ENCODE measurements at regions not wholly inside any gene's neighbourhood (a gene's known extent, or its start where the extent isn't known, plus 50 kb on each side); places are given as distances from the start of the nearest gene placed in this dataset.
"Not testable (repeated sequence)": the region's sequence is repeated elsewhere in the genome, so short reads cannot be mapped to it uniquely, and the experiment has no call there.

GRCh38 chr9:134571326-134571931 is 70.2 kb upstream of the COL5A1 start:
- peak overlapping the region; percentile 16 to 30 for H3K18ac ChIP-seq (ENCODE audit: low read depth in 1 of 2, low read length in 2 of 2)
- H3K4me3 ChIP-seq (ENCODE audit: insufficient read depth in 1 of 2, low read depth in 1 of 2, low read length in 2 of 2), result no peak overlapping the region
- H3K27me3 ChIP-seq (ENCODE audit: control insufficient read depth in 1 of 2, insufficient read depth in 1 of 2, low read length in 2 of 2), result peaks cover 0 to 13% of the 10 kb centered on the region in 2 experiments
- no peaks in the 10 kb centered on the region for H3K36me3 ChIP-seq (ENCODE audit: control insufficient read depth in 1 of 2, insufficient read depth in 2 of 2, low read depth in 1 of 2, low read length in 2 of 2)
- 84% methylated on average over 12 of the region's 12 CpGs for WGBS
- no peak overlapping the region for H2AFZ ChIP-seq (ENCODE audit: low read depth, low read length)
- peak overlapping the region in 1 of 2 experiments; percentile 77 for H3K4ac ChIP-seq (ENCODE audit: low read depth in 1 of 2, low read length in 2 of 2)
- no peak overlapping the region for H3K23ac ChIP-seq (ENCODE audit: low read length in 2 of 2)
- peak overlapping the region; percentile 75 for H2BK15ac ChIP-seq (ENCODE audit: low read depth, poor library complexity, severe bottlenecking)
- H3K27ac ChIP-seq (ENCODE audit: low read length, poor library complexity, severe bottlenecking), result no peak overlapping the region
- no peaks in the 10 kb centered on the region for H3K79me1 ChIP-seq (replicated peaks; ENCODE audit: low read length, poor library complexity, severe bottlenecking)
- peaks cover 9% of the 10 kb centered on the region for H3K9me3 ChIP-seq (ENCODE audit: control insufficient read depth, low read length)
- peak overlapping the region in 1 of 2 experiments; percentile 47 for H2BK12ac ChIP-seq (ENCODE audit: low read length in 2 of 2)
- no peak for DNase-seq
- H2BK5ac ChIP-seq (ENCODE audit: low read depth, low read length, poor library complexity, severe bottlenecking), result no peak overlapping the region
- no peak overlapping the region for H3K14ac ChIP-seq (ENCODE audit: low read length in 2 of 2)
- no peak overlapping the region for H4K8ac ChIP-seq (ENCODE audit: low read length)
- no peak overlapping the region for H3K9ac ChIP-seq (ENCODE audit: low read length)
- no peak overlapping the region for H2BK120ac ChIP-seq (ENCODE audit: low read depth, low read length)
- H4K91ac ChIP-seq (ENCODE audit: low read length), result peak overlapping the region; percentile 29
- peak overlapping the region; percentile 27 for H2AK5ac ChIP-seq (ENCODE audit: low read length, severe bottlenecking)
- H3K4me1 ChIP-seq (ENCODE audit: control insufficient read depth, insufficient read depth, low read depth, low read length), result peaks cover 18% of the 10 kb centered on the region
- H3K4me2 ChIP-seq (ENCODE audit: low read length, poor library complexity, severe bottlenecking), result no peak overlapping the region

GRCh38 chr9:134571946-134572917 is 69.4 kb upstream of the COL5A1 start:
- Histone ChIP-seq H3K4me3 (ENCODE audit: insufficient read depth in 1 of 2, low read depth in 1 of 2, low read length in 2 of 2) (no peak overlapping the region), H4K91ac (ENCODE audit: low read length) (peak overlapping the region; percentile 29), H3K14ac (ENCODE audit: low read length in 2 of 2) (no peak overlapping the region), H3K4me2 (ENCODE audit: low read length, poor library complexity, severe bottlenecking) (no peak overlapping the region), H2AK5ac (ENCODE audit: low read length, severe bottlenecking) (no peak overlapping the region), H3K23ac (ENCODE audit: low read length in 2 of 2) (no peak overlapping the region), H3K27me3 (ENCODE audit: control insufficient read depth in 1 of 2, insufficient read depth in 1 of 2, low read length in 2 of 2) (peaks cover 0 to 20% of the 10 kb centered on the region in 2 experiments), H2BK120ac (ENCODE audit: low read depth, low read length) (no peak overlapping the region), H3K9ac (ENCODE audit: low read length) (no peak overlapping the region), H4K8ac (ENCODE audit: low read length) (no peak overlapping the region), H2AFZ (ENCODE audit: low read depth, low read length) (no peak overlapping the region), H2BK12ac (ENCODE audit: low read length in 2 of 2) (peak overlapping the region; percentile 47 to 64), H3K27ac (ENCODE audit: low read length, poor library complexity, severe bottlenecking) (no peak overlapping the region), H3K9me3 (ENCODE audit: control insufficient read depth, low read length) (peaks cover 1% of the 10 kb centered on the region), H2BK15ac (ENCODE audit: low read depth, poor library complexity, severe bottlenecking) (no peak overlapping the region), H3K36me3 (ENCODE audit: control insufficient read depth in 1 of 2, insufficient read depth in 2 of 2, low read depth in 1 of 2, low read length in 2 of 2) (no peaks in the 10 kb centered on the region), H3K79me1 (replicated peaks; ENCODE audit: low read length, poor library complexity, severe bottlenecking) (no peaks in the 10 kb centered on the region), H2BK5ac (ENCODE audit: low read depth, low read length, poor library complexity, severe bottlenecking) (no peak overlapping the region), H3K4ac (ENCODE audit: low read depth in 1 of 2, low read length in 2 of 2) (peak overlapping the region in 1 of 2 experiments; percentile 77), H3K18ac (ENCODE audit: low read depth in 1 of 2, low read length in 2 of 2) (peak overlapping the region in 1 of 2 experiments; percentile 6), H3K4me1 (ENCODE audit: control insufficient read depth, insufficient read depth, low read depth, low read length) (peaks cover 18% of the 10 kb centered on the region)
- DNase-seq, result peak; percentile 30
- WGBS, result 95% methylated on average over 11 of the region's 18 CpGs

- not testable (repeated sequence) for H3K4ac ChIP-seq (ENCODE audit: low read depth in 1 of 2, low read length in 2 of 2); H3K9ac ChIP-seq (ENCODE audit: low read length); H4K91ac ChIP-seq (ENCODE audit: low read length); H2AFZ ChIP-seq (ENCODE audit: low read depth, low read length); H3K36me3 ChIP-seq (ENCODE audit: control insufficient read depth in 1 of 2, insufficient read depth in 2 of 2, low read depth in 1 of 2, low read length in 2 of 2); H3K4me2 ChIP-seq (ENCODE audit: low read length, poor library complexity, severe bottlenecking); H3K23ac ChIP-seq (ENCODE audit: low read length in 2 of 2); H2BK15ac ChIP-seq (ENCODE audit: low read depth, poor library complexity, severe bottlenecking); H4K8ac ChIP-seq (ENCODE audit: low read length); H3K79me1 ChIP-seq (replicated peaks; ENCODE audit: low read length, poor library complexity, severe bottlenecking); H3K27ac ChIP-seq (ENCODE audit: low read length, poor library complexity, severe bottlenecking); H2BK5ac ChIP-seq (ENCODE audit: low read depth, low read length, poor library complexity, severe bottlenecking); DNase-seq; H2BK12ac ChIP-seq (ENCODE audit: low read length in 2 of 2); H3K9me3 ChIP-seq (ENCODE audit: control insufficient read depth, low read length); H2BK120ac ChIP-seq (ENCODE audit: low read depth, low read length); H3K4me3 ChIP-seq (ENCODE audit: insufficient read depth in 1 of 2, low read depth in 1 of 2, low read length in 2 of 2)
- 59% methylated on average over 4 of the region's 6 CpGs for WGBS
- H2AK5ac ChIP-seq (ENCODE audit: low read length, severe bottlenecking), result peak overlapping the region; percentile 29
- peaks cover 0 to 36% of the 10 kb centered on the region in 2 experiments for H3K27me3 ChIP-seq (ENCODE audit: control insufficient read depth in 1 of 2, insufficient read depth in 1 of 2, low read length in 2 of 2)
- peak overlapping the region; percentile 25 to 80 for H3K18ac ChIP-seq (ENCODE audit: low read depth in 1 of 2, low read length in 2 of 2)
- H3K14ac ChIP-seq (ENCODE audit: low read length in 2 of 2), result peak overlapping the region in 1 of 2 experiments; percentile 20
- H3K4me1 ChIP-seq (ENCODE audit: control insufficient read depth, insufficient read depth, low read depth, low read length), result peaks cover 16% of the 10 kb centered on the region
These were observed 66.9 kb upstream of the COL5A1 start for GRCh38 chr9:134574686-134575085.
